ENCODE measurements at regions not wholly inside any gene's neighbourhood (a gene's known extent, or its start where the extent isn't known, plus 50 kb on each side); places are given as distances from the start of the nearest gene placed in this dataset.

GRCh38 chr4:179313823-179314222 is 1871.6 kb upstream of the AGA start:
- TF ChIP-seq POLR2A (IDR thresholded peaks at IDR 0.05) (no peak), CTCF (IDR thresholded peaks at IDR 0.05) (no peak)
